ENCODE measurements at regions not wholly inside any gene's neighbourhood (a gene's known extent, or its start where the extent isn't known, plus 50 kb on each side); places are given as distances from the start of the nearest gene placed in this dataset.

GRCh38 chr3:86239946-86240345 is 751.0 kb downstream of the VGLL3 start:
- no peak for TF ChIP-seq ZNF121 (CRISPR knock-in tag; IDR thresholded peaks at IDR 0.05)
- no peak for TF ChIP-seq CTCF (IDR thresholded peaks at IDR 0.05)
- TF ChIP-seq TCF7 (CRISPR knock-in tag; IDR thresholded peaks at IDR 0.05; ENCODE audit: low read depth): no peak
- no peak for TF ChIP-seq NR2C2 (CRISPR knock-in tag; IDR thresholded peaks at IDR 0.05)
- no peak for TF ChIP-seq FOXP1 (CRISPR knock-in tag; IDR thresholded peaks at IDR 0.05; ENCODE audit: borderline replicate concordance)
- no peak for TF ChIP-seq CREB1 (CRISPR knock-in tag; IDR thresholded peaks at IDR 0.05)
- TF ChIP-seq FOXJ3 (CRISPR knock-in tag; IDR thresholded peaks at IDR 0.05; ENCODE audit: borderline replicate concordance): no peak
- TF ChIP-seq NFYB (CRISPR knock-in tag; conservative IDR thresholded peaks at IDR 0.05; ENCODE audit: low read depth): no peak
- TF ChIP-seq JUN (CRISPR knock-in tag; IDR thresholded peaks at IDR 0.05): no peak
- TF ChIP-seq NFE2L1 (CRISPR knock-in tag; IDR thresholded peaks at IDR 0.05): no peak
- no peak for TF ChIP-seq ATF3 (CRISPR knock-in tag; conservative IDR thresholded peaks at IDR 0.05)
- TF ChIP-seq SP1 (CRISPR knock-in tag; conservative IDR thresholded peaks at IDR 0.05): no peak
- TF ChIP-seq PREB (CRISPR knock-in tag; IDR thresholded peaks at IDR 0.05; ENCODE audit: borderline replicate concordance): no peak
- no peak for TF ChIP-seq ZBTB43 (CRISPR knock-in tag; IDR thresholded peaks at IDR 0.05)

All from WTC11 (cell line).